IPS DF 6.9 (cell line): ENCODE measurements at regions not wholly inside any gene's neighbourhood (a gene's known extent, or its start where the extent isn't known, plus 50 kb on each side); places are given as distances from the start of the nearest gene placed in this dataset.

Source experiments
- DNase-seq: peaks from one replicate; pipeline ENCODE4 v3.0.0-alpha.2; 2013; ENCODE audit warnings: low read depth, low spot score
- H3K27ac ChIP-seq: one replicate; pipeline ENCODE4 v1.5.1; 2013; ENCODE audit warnings: low read length, control low read depth
- H3K27me3 ChIP-seq: 2 replicates; pipeline ENCODE4 v1.6.1; 2013; ENCODE audit warnings: mild to moderate bottlenecking, low read length; ENCODE audit not compliant: control insufficient read depth, insufficient read depth
- H3K36me3 ChIP-seq: 2 replicates; pipeline ENCODE4 v1.6.1; 2013; ENCODE audit warnings: low read length; ENCODE audit not compliant: control insufficient read depth, insufficient read depth
- H3K4me1 ChIP-seq: 2 replicates; pipeline ENCODE4 v1.6.1; 2013; ENCODE audit warnings: low read length; ENCODE audit not compliant: control insufficient read depth, insufficient read depth
- H3K4me3 ChIP-seq: 2 replicates; pipeline ENCODE4 v1.5.1; 2013; ENCODE audit warnings: mild to moderate bottlenecking, low read length
- H3K9me3 ChIP-seq: 2 replicates; pipeline ENCODE4 v1.6.1; 2013; ENCODE audit warnings: low read length, inconsistent platforms; ENCODE audit not compliant: control insufficient read depth, insufficient read depth
- WGBS: extraction: QIAGEN DNeasy Blood & Tissue Kit; methylation state at CpG from one replicate; pipeline ENCODE4 v1.1.7; 2013; ENCODE audit warnings: mixed read lengths, missing lambda C conversion rate; ENCODE audit not compliant: insufficient read length, insufficient coverage; 5-methylcytosine and 5-hydroxymethylcytosine counted together

DNA sequence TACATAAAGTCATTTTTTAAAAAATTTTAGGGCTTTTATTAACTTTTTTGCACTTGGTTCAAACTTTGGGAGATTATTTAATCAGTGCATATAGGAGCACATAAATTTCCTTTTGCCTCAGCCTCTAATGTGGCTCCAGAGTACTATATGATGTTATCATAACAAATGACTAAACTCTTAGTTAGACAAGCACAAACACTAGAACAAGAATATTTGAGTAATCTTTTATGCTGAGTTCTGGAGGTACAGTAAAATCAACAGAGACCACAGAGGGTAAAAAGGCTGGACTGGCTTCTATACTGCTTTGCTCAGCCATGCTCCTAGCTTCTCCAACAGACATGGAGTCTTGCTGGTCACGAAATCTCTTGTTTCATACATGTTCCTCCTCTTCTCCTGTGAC is 52.5 kb upstream of the SGCD start:
- Histone ChIP-seq H3K4me3 (no peak overlapping the region), H3K27ac (no peak overlapping the region), H3K9me3 (no peaks in the 10 kb centered on the region), H3K4me1 (no peaks in the 10 kb centered on the region), H3K27me3 (no peaks in the 10 kb centered on the region), H3K36me3 (no peaks in the 10 kb centered on the region)
- no CpG with 5 or more reads among the region's 1 CpG for WGBS
- DNase-seq, result no peak
